Ammon's horn (tissue), 1 donor: ENCODE measurements at regions not wholly inside any gene's neighbourhood (a gene's known extent, or its start where the extent isn't known, plus 50 kb on each side); places are given as distances from the start of the nearest gene placed in this dataset.
"Not testable (repeated sequence)": the region's sequence is repeated elsewhere in the genome, so short reads cannot be mapped to it uniquely, and the experiment has no call there.

Experiments
- DNase-seq: peaks from one replicate; pipeline ENCODE4 v3.0.0-alpha.2; 2016; ENCODE audit warnings: low spot score

GRCh38 chr7:152502813-152503790, 67.3 kb upstream of the KMT2C start:
- no peak for DNase-seq

DNA sequence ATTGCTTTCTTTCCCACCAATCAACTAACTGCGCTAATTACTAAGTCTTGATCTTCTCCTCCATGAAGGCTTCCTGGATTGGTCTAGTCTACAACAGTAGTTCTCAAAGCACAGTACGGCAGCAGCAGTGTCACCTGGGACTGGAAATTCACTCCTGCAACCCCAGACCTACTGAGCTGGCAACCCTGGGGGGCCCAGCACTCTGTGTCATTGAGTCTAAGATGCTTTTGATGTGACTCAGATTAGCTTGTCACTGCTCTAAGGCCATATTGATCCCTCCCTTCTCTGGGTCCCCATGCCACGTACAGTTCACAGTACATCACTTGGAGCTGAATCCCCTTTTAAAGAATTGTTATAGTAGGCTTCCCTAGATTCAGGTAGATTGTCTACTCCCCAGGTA, 65.7 kb upstream of the KMT2C start:
- DNase-seq, result no peak

- not testable (repeated sequence) for DNase-seq
Measured at GRCh38 chr7:152499969-152500368, 64.2 kb upstream of the KMT2C start.

GRCh38 chr7:152495867-152496266, 60.1 kb upstream of the KMT2C start:
- no peak for DNase-seq

DNA sequence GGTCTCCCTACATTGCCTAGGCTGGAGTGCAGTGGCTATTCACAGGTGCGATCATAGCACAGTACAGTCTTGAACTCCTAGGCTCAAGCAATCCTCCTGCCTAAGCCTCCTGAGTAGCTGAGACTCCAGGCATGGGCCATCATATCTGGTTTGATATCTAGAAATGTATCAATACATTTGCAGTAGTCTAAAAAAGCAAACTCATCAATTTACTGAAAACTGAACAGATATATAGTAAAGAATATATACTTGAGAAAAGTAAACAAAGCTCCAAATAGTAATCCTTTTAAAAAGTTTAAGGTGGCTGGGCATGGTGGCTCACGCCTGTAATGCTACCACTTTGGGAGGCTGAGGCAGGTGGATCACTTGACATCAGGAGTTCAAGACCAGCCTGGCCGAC, 57.1 kb upstream of the KMT2C start:
- DNase-seq, result no peak

DNA sequence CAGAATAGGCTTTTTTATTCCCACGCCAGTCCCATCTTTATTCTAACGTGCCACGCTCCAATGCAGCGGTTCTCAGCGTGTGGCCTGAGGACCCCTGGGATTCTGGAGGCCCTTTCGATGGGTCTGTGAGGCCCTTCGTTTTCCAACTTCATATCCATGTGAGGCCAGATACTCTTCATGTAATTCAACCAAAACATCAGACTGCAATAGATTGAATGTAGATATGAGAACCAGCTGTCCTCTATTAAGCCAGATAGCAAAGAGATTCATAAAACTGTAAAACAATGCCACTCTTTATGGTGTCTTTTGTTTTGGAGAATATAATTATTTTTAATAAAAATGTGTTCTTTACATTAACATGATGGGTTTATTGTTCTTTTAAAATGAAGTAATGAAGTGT, 53.2 kb upstream of the KMT2C start:
- no peak for DNase-seq

- DNase-seq, result no peak
Measured at GRCh38 chr7:152486968-152487367, 51.2 kb upstream of the KMT2C start.

- DNase-seq, result no peak
Measured at GRCh38 chr7:152485826-152486225, 50.0 kb upstream of the KMT2C start.
